H9 (cell line): ENCODE measurements at regions not wholly inside any gene's neighbourhood (a gene's known extent, or its start where the extent isn't known, plus 50 kb on each side); places are given as distances from the start of the nearest gene placed in this dataset.
A peak's percentile ranks its signal among the peaks of the same experiment; 100 is the strongest.

ENCODE experiments used
- DNase-seq: peaks from one replicate; pipeline ENCODE4 v3.0.0-alpha.2; 2017
- H2AFZ ChIP-seq: one replicate; pipeline ENCODE4 v1.6.1; 2013; ENCODE audit warnings: mild to moderate bottlenecking, low read length, control low read depth, moderate library complexity
- H2AK5ac ChIP-seq: 2 replicates; pipeline ENCODE4 v1.6.1; 2013; ENCODE audit warnings: low read length, control low read depth, mixed read lengths; ENCODE audit not compliant: insufficient read length
- H2BK120ac ChIP-seq: one replicate; pipeline ENCODE4 v1.6.1; 2013; ENCODE audit warnings: low read depth, mild to moderate bottlenecking, low read length, control low read depth, inconsistent platforms; ENCODE audit not compliant: poor library complexity, severe bottlenecking
- H2BK12ac ChIP-seq: 2 replicates; pipeline ENCODE4 v1.6.1; 2013; ENCODE audit warnings: low read length, control low read depth, mixed read lengths, low read depth; ENCODE audit not compliant: insufficient read length
- H2BK15ac ChIP-seq: 2 replicates; pipeline ENCODE4 v1.6.1; 2013; ENCODE audit warnings: low read depth, low read length, control low read depth
- H2BK20ac ChIP-seq: one replicate; pipeline ENCODE4 v1.6.1; 2013; ENCODE audit warnings: low read depth, mild to moderate bottlenecking, low read length, control low read depth, inconsistent platforms; ENCODE audit not compliant: poor library complexity, severe bottlenecking
- H2BK5ac ChIP-seq: 2 replicates; pipeline ENCODE4 v1.6.1; 2013; ENCODE audit warnings: low read length, control low read depth, mixed read lengths; ENCODE audit not compliant: insufficient read length
- H3K14ac ChIP-seq: 2 replicates; pipeline ENCODE4 v1.6.1; 2013; ENCODE audit warnings: low read length, control low read depth; ENCODE audit not compliant: insufficient read depth
- H3K18ac ChIP-seq: 2 replicates; pipeline ENCODE4 v1.6.1; 2013; ENCODE audit warnings: low read depth, mild to moderate bottlenecking, mixed read lengths, low read length, control low read depth; ENCODE audit not compliant: insufficient read length
- H3K23ac ChIP-seq: 2 replicates; pipeline ENCODE4 v1.6.1; 2013; ENCODE audit warnings: low read length, control low read depth, mixed read lengths, low read depth; ENCODE audit not compliant: insufficient read length
- H3K23me2 ChIP-seq: 2 replicates; pipeline ENCODE4 v1.6.1; 2013; ENCODE audit warnings: low read depth, mild to moderate bottlenecking, mixed read lengths, low read length, control low read depth; ENCODE audit not compliant: insufficient read length, poor library complexity, severe bottlenecking
- H3K27ac ChIP-seq: 2 replicates; pipeline ENCODE4 v1.5.1; 2013; ENCODE audit warnings: low read length, control low read depth, mixed read lengths, low read depth; ENCODE audit not compliant: insufficient read length
- H3K27me3 ChIP-seq: 2 replicates; pipeline ENCODE4 v1.6.1; 2013; ENCODE audit warnings: low read length, control low read depth, inconsistent platforms; ENCODE audit not compliant: insufficient read depth
- H3K4ac ChIP-seq: 2 replicates; pipeline ENCODE4 v1.6.1; 2013; ENCODE audit warnings: low read depth, mild to moderate bottlenecking, control low read depth, inconsistent platforms, low read length, moderate library complexity
- H3K4me1 ChIP-seq: 2 replicates; pipeline ENCODE4 v1.6.1; 2013; ENCODE audit warnings: low read length, control low read depth, inconsistent platforms; ENCODE audit not compliant: insufficient read depth
- H3K4me2 ChIP-seq: 2 replicates; pipeline ENCODE4 v1.6.1; 2013; ENCODE audit warnings: low read length, control low read depth, mixed read lengths; ENCODE audit not compliant: insufficient read length, insufficient read depth
- H3K56ac ChIP-seq: 2 replicates; pipeline ENCODE4 v1.6.1; 2013; ENCODE audit warnings: low read depth, mild to moderate bottlenecking, mixed read lengths, low read length, control low read depth; ENCODE audit not compliant: insufficient read length
- H3K79me1 ChIP-seq: 2 replicates; pipeline ENCODE4 v1.6.1; 2013; ENCODE audit warnings: low read depth, mild to moderate bottlenecking, moderate library complexity, low read length, control low read depth, inconsistent platforms; ENCODE audit not compliant: insufficient read depth, poor library complexity, severe bottlenecking
- H3K79me2 ChIP-seq: 2 replicates; pipeline ENCODE4 v1.6.1; 2013; ENCODE audit warnings: low read length, control low read depth, inconsistent platforms; ENCODE audit not compliant: insufficient read depth
- H3K9ac ChIP-seq: 2 replicates; pipeline ENCODE4 v1.6.1; 2013; ENCODE audit warnings: low read length, control low read depth, mixed read lengths; ENCODE audit not compliant: insufficient read length; ENCODE audit errors: extremely low read depth
- H3K9me3 ChIP-seq: one replicate; pipeline ENCODE4 v1.6.1; 2013; ENCODE audit warnings: low read depth, low read length, inconsistent platforms; ENCODE audit not compliant: control insufficient read depth
- H3T11ph ChIP-seq: one replicate; pipeline ENCODE4 v1.6.1; 2013; ENCODE audit warnings: mild to moderate bottlenecking, low read length, control low read depth, inconsistent platforms
- H4K20me1 ChIP-seq: one replicate; pipeline ENCODE4 v1.6.1; 2013; ENCODE audit not compliant: control insufficient read depth, insufficient read length, insufficient read depth
- H4K5ac ChIP-seq: 2 replicates; pipeline ENCODE4 v1.6.1; 2013; ENCODE audit warnings: low read depth, mild to moderate bottlenecking, mixed read lengths, low read length, control low read depth; ENCODE audit not compliant: insufficient read length
- H4K8ac ChIP-seq: replicated peaks from 2 replicates; pipeline ENCODE4 v1.6.1; 2013; ENCODE audit warnings: low read length, control low read depth, mixed read lengths, low read depth; ENCODE audit not compliant: insufficient read length
- H4K91ac ChIP-seq: 2 replicates; pipeline ENCODE4 v1.6.1; 2013; ENCODE audit warnings: low read depth, mild to moderate bottlenecking, moderate library complexity, mixed read lengths, low read length, control low read depth; ENCODE audit not compliant: insufficient read length
- H3K27ac Mint-ChIP-seq, 3 experiments: 2 replicates in 2 of 3; 3 replicates in 1 of 3; pipeline ENCODE4 v1.8.0; 2020 to 2021; ENCODE audit warnings: mixed read lengths in 3 of 3, mild to moderate bottlenecking in 1 of 3, moderate library complexity in 1 of 3
- H3K27me3 Mint-ChIP-seq: 2 replicates; pipeline ENCODE4 v1.8.0; 2021; ENCODE audit warnings: low read depth, mild to moderate bottlenecking, moderate library complexity, mixed read lengths
- H3K36me3 Mint-ChIP-seq, 3 experiments: 2 replicates in 2 of 3; 3 replicates in 1 of 3; pipeline ENCODE4 v1.8.0; 2020 to 2021; ENCODE audit warnings: low read depth in 3 of 3, mixed read lengths in 3 of 3; ENCODE audit not compliant: insufficient read depth in 1 of 3
- H3K4me1 Mint-ChIP-seq, 2 experiments: 2 replicates each; pipeline ENCODE4 v1.8.0; 2020; ENCODE audit warnings: mixed read lengths in 2 of 2
- H3K4me3 Mint-ChIP-seq, 2 experiments: 2 replicates in 1 of 2; 3 replicates in 1 of 2; pipeline ENCODE4 v1.8.0; 2020 to 2021; ENCODE audit warnings: mild to moderate bottlenecking in 2 of 2, mixed read lengths in 2 of 2, moderate library complexity in 1 of 2
- H3K9me3 Mint-ChIP-seq, 2 experiments: 2 replicates in 1 of 2; 3 replicates in 1 of 2; pipeline ENCODE4 v1.8.0; 2020; ENCODE audit warnings: mild to moderate bottlenecking in 2 of 2, mixed read lengths in 2 of 2, moderate library complexity in 1 of 2
- WGBS: extraction: QIAGEN DNeasy Blood & Tissue Kit; methylation state at CpG from one replicate; pipeline ENCODE4 v1.1.7; 2013; ENCODE audit warnings: missing lambda C conversion rate, low lambda C conversion rate, mixed read lengths; ENCODE audit not compliant: insufficient read length; ENCODE audit errors: extremely low coverage; 5-methylcytosine and 5-hydroxymethylcytosine counted together
- TF ChIP-seq, protein P1 (sequence below): fragments of 200-600 bp; sonication (generic); conservative IDR thresholded peaks from 3 replicates; pipeline ENCODE4 v1.8.0; 2021; ENCODE audit warnings: antibody characterized with exemption, mild to moderate bottlenecking

DNA sequence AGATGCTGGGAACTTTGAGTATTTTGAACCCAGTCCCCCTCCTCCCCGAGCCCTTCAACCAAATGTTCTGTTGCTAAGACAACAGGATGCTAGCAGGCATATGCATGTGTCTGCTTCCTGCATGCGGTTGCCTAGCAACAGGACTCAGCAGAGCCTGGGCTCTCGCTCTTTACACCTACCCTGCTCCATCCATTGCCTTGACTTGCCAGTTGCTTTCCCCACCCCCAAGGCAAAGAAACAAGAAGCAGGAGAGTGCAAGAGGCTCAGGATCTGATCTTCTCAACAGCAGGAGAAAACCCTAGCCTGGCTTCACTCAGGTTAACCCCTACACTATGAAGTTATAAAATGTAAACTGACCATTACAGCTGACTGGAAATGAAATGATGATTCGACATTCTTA lies 393.0 kb downstream of the IGSF11 start:
- no peak overlapping the region for H2AK5ac ChIP-seq
- no peak overlapping the region for H3K4ac ChIP-seq
- H4K8ac ChIP-seq, result no peak overlapping the region
- no peak overlapping the region for H2BK20ac ChIP-seq
- no CpG with 5 or more reads among the region's 4 CpGs for WGBS
- TF ChIP-seq, protein P1, sequence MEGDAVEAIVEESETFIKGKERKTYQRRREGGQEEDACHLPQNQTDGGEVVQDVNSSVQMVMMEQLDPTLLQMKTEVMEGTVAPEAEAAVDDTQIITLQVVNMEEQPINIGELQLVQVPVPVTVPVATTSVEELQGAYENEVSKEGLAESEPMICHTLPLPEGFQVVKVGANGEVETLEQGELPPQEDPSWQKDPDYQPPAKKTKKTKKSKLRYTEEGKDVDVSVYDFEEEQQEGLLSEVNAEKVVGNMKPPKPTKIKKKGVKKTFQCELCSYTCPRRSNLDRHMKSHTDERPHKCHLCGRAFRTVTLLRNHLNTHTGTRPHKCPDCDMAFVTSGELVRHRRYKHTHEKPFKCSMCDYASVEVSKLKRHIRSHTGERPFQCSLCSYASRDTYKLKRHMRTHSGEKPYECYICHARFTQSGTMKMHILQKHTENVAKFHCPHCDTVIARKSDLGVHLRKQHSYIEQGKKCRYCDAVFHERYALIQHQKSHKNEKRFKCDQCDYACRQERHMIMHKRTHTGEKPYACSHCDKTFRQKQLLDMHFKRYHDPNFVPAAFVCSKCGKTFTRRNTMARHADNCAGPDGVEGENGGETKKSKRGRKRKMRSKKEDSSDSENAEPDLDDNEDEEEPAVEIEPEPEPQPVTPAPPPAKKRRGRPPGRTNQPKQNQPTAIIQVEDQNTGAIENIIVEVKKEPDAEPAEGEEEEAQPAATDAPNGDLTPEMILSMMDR, result no peak
- H2BK12ac ChIP-seq, result no peak overlapping the region
- H2BK5ac ChIP-seq, result no peak overlapping the region
- H3K79me2 ChIP-seq, result no peaks in the 10 kb centered on the region
- H3K27me3 ChIP-seq, result no peaks in the 10 kb centered on the region
- no peak overlapping the region for H3K27ac ChIP-seq
- H3K56ac ChIP-seq, result no peak overlapping the region
- Mint-ChIP-seq H3K27ac (peak overlapping the region in 1 of 3 experiments; percentile 47; a peak in 1 of 7 replicates), H3K27me3 (peaks cover 5% of the 10 kb centered on the region; the same call in 1 of the 2 replicates), H3K4me1 (peaks cover 4 to 5% of the 10 kb centered on the region in 2 experiments), H3K9me3 (no peaks in the 10 kb centered on the region), H3K4me3 (no peak overlapping the region), H3K36me3 (no peaks in the 10 kb centered on the region)
- H3K23ac ChIP-seq, result no peak overlapping the region
- H3T11ph ChIP-seq, result no peak overlapping the region
- no peaks in the 10 kb centered on the region for H3K9me3 ChIP-seq
- no peak overlapping the region for H3K4me2 ChIP-seq
- H4K91ac ChIP-seq, result no peak overlapping the region
- no peak overlapping the region for H3K9ac ChIP-seq
- H2BK120ac ChIP-seq, result no peak overlapping the region
- H2AFZ ChIP-seq, result no peak overlapping the region
- H4K5ac ChIP-seq, result no peak overlapping the region
- no peaks in the 10 kb centered on the region for H3K23me2 ChIP-seq
- H3K79me1 ChIP-seq, result no peaks in the 10 kb centered on the region
- H4K20me1 ChIP-seq, result no peaks in the 10 kb centered on the region
- H3K4me1 ChIP-seq, result no peaks in the 10 kb centered on the region
- H3K14ac ChIP-seq, result no peak overlapping the region
- peak; percentile 86 for DNase-seq
- no peak overlapping the region for H2BK15ac ChIP-seq
- H3K18ac ChIP-seq, result no peak overlapping the region
